GM12878 (cell line): ENCODE measurements at regions not wholly inside any gene's neighbourhood (a gene's known extent, or its start where the extent isn't known, plus 50 kb on each side); places are given as distances from the start of the nearest gene placed in this dataset.

Experiments
- HCFC1 ChIP-seq: fragments of 150-350 bp; IDR thresholded peaks from 2 replicates; pipeline ENCODE4 v1.6.1; 2014; ENCODE audit warnings: low read length
- MYB ChIP-seq: fragments of 150-350 bp; IDR thresholded peaks from 2 replicates; pipeline ENCODE4 v1.6.1; 2014; ENCODE audit warnings: mild to moderate bottlenecking, low read depth, low read length, borderline replicate concordance
- STAT1 ChIP-seq: fragments of 450-650 bp; conservative IDR thresholded peaks from 2 replicates; pipeline ENCODE4 v1.6.1; 2014; ENCODE audit warnings: antibody characterized with exemption, mild to moderate bottlenecking
- ZZZ3 ChIP-seq: IDR thresholded peaks from 2 replicates; pipeline ENCODE4 v1.6.1; 2011; ENCODE audit warnings: low read depth; ENCODE audit not compliant: control insufficient read depth, insufficient read length
- TF ChIP-seq, protein P1 (sequence below), 3 experiments: IDR thresholded peaks in 2 of 3; conservative IDR thresholded peaks in 1 of 3; 2 replicates each; pipeline ENCODE4 v1.5.1; 2011; ENCODE audit warnings: low read depth in 3 of 3, low read length in 3 of 3, mild to moderate bottlenecking in 3 of 3, control low read depth in 2 of 3, moderate library complexity in 2 of 3, inconsistent platforms in 1 of 3, mixed read lengths in 1 of 3; ENCODE audit not compliant: control insufficient read depth in 2 of 3, insufficient read depth in 1 of 3; ENCODE audit errors: extremely low read depth in 1 of 3
- TF ChIP-seq, protein P2 (sequence below): fragments of 450-650 bp; IDR thresholded peaks from 2 replicates; pipeline ENCODE4 v1.6.1; 2016; ENCODE audit warnings: mild to moderate bottlenecking
- TF ChIP-seq, protein P3 (sequence below): fragments of 450-650 bp; IDR thresholded peaks from 2 replicates; pipeline ENCODE4 v1.6.1; 2017; ENCODE audit warnings: antibody characterized with exemption, mild to moderate bottlenecking, moderate library complexity

DNA sequence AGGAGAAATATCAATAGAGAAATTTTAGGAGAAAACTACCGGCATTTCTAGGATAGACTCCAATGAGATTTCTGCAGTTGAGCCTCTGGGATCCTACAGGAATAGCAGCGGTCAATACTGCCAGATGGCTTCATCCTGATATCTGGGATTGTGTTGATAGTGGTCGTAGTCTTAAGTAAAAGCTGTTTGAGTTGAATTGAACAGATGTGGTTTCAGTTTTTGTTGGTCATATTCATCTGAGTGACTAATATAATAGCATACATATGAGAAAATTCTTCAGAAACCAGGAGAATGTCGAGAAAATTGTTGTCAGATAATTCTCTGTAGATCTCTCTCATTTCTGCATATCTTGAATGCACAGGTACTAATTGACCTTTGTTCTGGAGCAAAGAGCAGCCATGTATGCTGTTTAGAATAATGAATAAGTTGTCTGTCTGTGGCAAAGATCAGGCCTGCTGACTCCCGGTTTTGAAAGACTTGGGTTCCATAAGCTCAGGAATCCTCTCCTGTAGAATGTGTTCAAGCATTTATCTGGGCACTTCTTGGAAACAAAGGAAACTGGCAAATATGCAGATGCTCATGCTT is 288.1 kb downstream of the TMX3 start (continued):
- TF ChIP-seq, protein P1, sequence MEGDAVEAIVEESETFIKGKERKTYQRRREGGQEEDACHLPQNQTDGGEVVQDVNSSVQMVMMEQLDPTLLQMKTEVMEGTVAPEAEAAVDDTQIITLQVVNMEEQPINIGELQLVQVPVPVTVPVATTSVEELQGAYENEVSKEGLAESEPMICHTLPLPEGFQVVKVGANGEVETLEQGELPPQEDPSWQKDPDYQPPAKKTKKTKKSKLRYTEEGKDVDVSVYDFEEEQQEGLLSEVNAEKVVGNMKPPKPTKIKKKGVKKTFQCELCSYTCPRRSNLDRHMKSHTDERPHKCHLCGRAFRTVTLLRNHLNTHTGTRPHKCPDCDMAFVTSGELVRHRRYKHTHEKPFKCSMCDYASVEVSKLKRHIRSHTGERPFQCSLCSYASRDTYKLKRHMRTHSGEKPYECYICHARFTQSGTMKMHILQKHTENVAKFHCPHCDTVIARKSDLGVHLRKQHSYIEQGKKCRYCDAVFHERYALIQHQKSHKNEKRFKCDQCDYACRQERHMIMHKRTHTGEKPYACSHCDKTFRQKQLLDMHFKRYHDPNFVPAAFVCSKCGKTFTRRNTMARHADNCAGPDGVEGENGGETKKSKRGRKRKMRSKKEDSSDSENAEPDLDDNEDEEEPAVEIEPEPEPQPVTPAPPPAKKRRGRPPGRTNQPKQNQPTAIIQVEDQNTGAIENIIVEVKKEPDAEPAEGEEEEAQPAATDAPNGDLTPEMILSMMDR (IDR thresholded peaks at IDR 0.05 in 2 of 3, conservative IDR thresholded peaks at IDR 0.05 in 1 of 3; ENCODE audit: control insufficient read depth in 2 of 3, extremely low read depth in 1 of 3, insufficient read depth in 1 of 3, low read depth in 3 of 3, low read length in 3 of 3), result no peak
- TF ChIP-seq STAT1, result no peak
- TF ChIP-seq, protein P2, sequence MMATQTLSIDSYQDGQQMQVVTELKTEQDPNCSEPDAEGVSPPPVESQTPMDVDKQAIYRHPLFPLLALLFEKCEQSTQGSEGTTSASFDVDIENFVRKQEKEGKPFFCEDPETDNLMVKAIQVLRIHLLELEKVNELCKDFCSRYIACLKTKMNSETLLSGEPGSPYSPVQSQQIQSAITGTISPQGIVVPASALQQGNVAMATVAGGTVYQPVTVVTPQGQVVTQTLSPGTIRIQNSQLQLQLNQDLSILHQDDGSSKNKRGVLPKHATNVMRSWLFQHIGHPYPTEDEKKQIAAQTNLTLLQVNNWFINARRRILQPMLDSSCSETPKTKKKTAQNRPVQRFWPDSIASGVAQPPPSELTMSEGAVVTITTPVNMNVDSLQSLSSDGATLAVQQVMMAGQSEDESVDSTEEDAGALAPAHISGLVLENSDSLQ, result no peak
- TF ChIP-seq MYB, result no peak
- TF ChIP-seq, protein P3, sequence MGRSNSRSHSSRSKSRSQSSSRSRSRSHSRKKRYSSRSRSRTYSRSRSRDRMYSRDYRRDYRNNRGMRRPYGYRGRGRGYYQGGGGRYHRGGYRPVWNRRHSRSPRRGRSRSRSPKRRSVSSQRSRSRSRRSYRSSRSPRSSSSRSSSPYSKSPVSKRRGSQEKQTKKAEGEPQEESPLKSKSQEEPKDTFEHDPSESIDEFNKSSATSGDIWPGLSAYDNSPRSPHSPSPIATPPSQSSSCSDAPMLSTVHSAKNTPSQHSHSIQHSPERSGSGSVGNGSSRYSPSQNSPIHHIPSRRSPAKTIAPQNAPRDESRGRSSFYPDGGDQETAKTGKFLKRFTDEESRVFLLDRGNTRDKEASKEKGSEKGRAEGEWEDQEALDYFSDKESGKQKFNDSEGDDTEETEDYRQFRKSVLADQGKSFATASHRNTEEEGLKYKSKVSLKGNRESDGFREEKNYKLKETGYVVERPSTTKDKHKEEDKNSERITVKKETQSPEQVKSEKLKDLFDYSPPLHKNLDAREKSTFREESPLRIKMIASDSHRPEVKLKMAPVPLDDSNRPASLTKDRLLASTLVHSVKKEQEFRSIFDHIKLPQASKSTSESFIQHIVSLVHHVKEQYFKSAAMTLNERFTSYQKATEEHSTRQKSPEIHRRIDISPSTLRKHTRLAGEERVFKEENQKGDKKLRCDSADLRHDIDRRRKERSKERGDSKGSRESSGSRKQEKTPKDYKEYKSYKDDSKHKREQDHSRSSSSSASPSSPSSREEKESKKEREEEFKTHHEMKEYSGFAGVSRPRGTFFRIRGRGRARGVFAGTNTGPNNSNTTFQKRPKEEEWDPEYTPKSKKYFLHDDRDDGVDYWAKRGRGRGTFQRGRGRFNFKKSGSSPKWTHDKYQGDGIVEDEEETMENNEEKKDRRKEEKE, result no peak
- TF ChIP-seq ZZZ3, result no peak
- no peak for TF ChIP-seq HCFC1
